Cardiac fibroblast (primary cell): ENCODE measurements at regions not wholly inside any gene's neighbourhood (a gene's known extent, or its start where the extent isn't known, plus 50 kb on each side); places are given as distances from the start of the nearest gene placed in this dataset.
A peak's percentile ranks its signal among the peaks of the same experiment; 100 is the strongest.

Source experiments
- DNase-seq, 2 donors: peaks; one replicate each; pipeline versions ENCODE4 v3.0.0 to v3.0.0-alpha.2; 2010; ENCODE audit warnings: low read depth in 2 of 2
- H3K4me3 ChIP-seq, 2 donors: replicated peaks in 1 of 2; 1 replicate in 1 of 2; 2 replicates in 1 of 2; pipeline ENCODE4 v1.5.1; 2011; ENCODE audit warnings: low read depth in 2 of 2, low read length in 2 of 2, mild to moderate bottlenecking in 2 of 2, moderate library complexity in 1 of 2
- CTCF ChIP-seq: IDR thresholded peaks from one replicate; pipeline ENCODE4 v1.5.1; 2011; ENCODE audit warnings: low read depth, mild to moderate bottlenecking, low read length, inconsistent platforms

GRCh38 chr12:42812086-42812485, 222.5 kb upstream of the PRICKLE1 start:
- no peak for TF ChIP-seq CTCF
- DNase-seq: peak in 1 of 2 donors; percentile 20
- H3K4me3 ChIP-seq: no peak overlapping the region

- H3K4me3 ChIP-seq: no peak overlapping the region
- DNase-seq: no peak
- no peak for TF ChIP-seq CTCF
Measured at GRCh38 chr12:42810006-42810405, 220.5 kb upstream of the PRICKLE1 start.

- no peak for TF ChIP-seq CTCF
- no peak overlapping the region for H3K4me3 ChIP-seq
- peak; percentile 17 to 44 for DNase-seq
Measured at GRCh38 chr12:42809226-42809625, 219.7 kb upstream of the PRICKLE1 start.

- H3K4me3 ChIP-seq: no peak overlapping the region
- DNase-seq: no peak
- TF ChIP-seq CTCF: no peak
Measured at GRCh38 chr12:42807766-42808165, 218.2 kb upstream of the PRICKLE1 start.

GRCh38 chr12:42807251-42807650, 217.7 kb upstream of the PRICKLE1 start:
- DNase-seq: no peak
- TF ChIP-seq CTCF: no peak
- no peak overlapping the region for H3K4me3 ChIP-seq

GRCh38 chr12:42804928-42805327, 215.4 kb upstream of the PRICKLE1 start:
- TF ChIP-seq CTCF: no peak
- H3K4me3 ChIP-seq: no peak overlapping the region

GRCh38 chr12:42802785-42803189, 213.2 kb upstream of the PRICKLE1 start:
- no peak for TF ChIP-seq CTCF
- peak; percentile 28 to 59 for DNase-seq

More at GRCh38 chr12:42804928-42805327, 215.4 kb upstream of the PRICKLE1 start:
- DNase-seq: no peak

More at GRCh38 chr12:42802785-42803189, 213.2 kb upstream of the PRICKLE1 start:
- H3K4me3 ChIP-seq: no peak overlapping the region
